H9 (cell line): ENCODE measurements at regions not wholly inside any gene's neighbourhood (a gene's known extent, or its start where the extent isn't known, plus 50 kb on each side); places are given as distances from the start of the nearest gene placed in this dataset.

Experiments used
- DNase-seq: peaks from one replicate; pipeline ENCODE4 v3.0.0-alpha.2; 2017
- H2AFZ ChIP-seq: one replicate; pipeline ENCODE4 v1.6.1; 2013; ENCODE audit warnings: mild to moderate bottlenecking, low read length, control low read depth, moderate library complexity
- H2AK5ac ChIP-seq: 2 replicates; pipeline ENCODE4 v1.6.1; 2013; ENCODE audit warnings: low read length, control low read depth, mixed read lengths; ENCODE audit not compliant: insufficient read length
- H2BK120ac ChIP-seq: one replicate; pipeline ENCODE4 v1.6.1; 2013; ENCODE audit warnings: low read depth, mild to moderate bottlenecking, low read length, control low read depth, inconsistent platforms; ENCODE audit not compliant: poor library complexity, severe bottlenecking
- H2BK12ac ChIP-seq: 2 replicates; pipeline ENCODE4 v1.6.1; 2013; ENCODE audit warnings: low read length, control low read depth, mixed read lengths, low read depth; ENCODE audit not compliant: insufficient read length
- H2BK15ac ChIP-seq: 2 replicates; pipeline ENCODE4 v1.6.1; 2013; ENCODE audit warnings: low read depth, low read length, control low read depth
- H2BK20ac ChIP-seq: one replicate; pipeline ENCODE4 v1.6.1; 2013; ENCODE audit warnings: low read depth, mild to moderate bottlenecking, low read length, control low read depth, inconsistent platforms; ENCODE audit not compliant: poor library complexity, severe bottlenecking
- H2BK5ac ChIP-seq: 2 replicates; pipeline ENCODE4 v1.6.1; 2013; ENCODE audit warnings: low read length, control low read depth, mixed read lengths; ENCODE audit not compliant: insufficient read length
- H3K14ac ChIP-seq: 2 replicates; pipeline ENCODE4 v1.6.1; 2013; ENCODE audit warnings: low read length, control low read depth; ENCODE audit not compliant: insufficient read depth
- H3K18ac ChIP-seq: 2 replicates; pipeline ENCODE4 v1.6.1; 2013; ENCODE audit warnings: low read depth, mild to moderate bottlenecking, mixed read lengths, low read length, control low read depth; ENCODE audit not compliant: insufficient read length
- H3K23ac ChIP-seq: 2 replicates; pipeline ENCODE4 v1.6.1; 2013; ENCODE audit warnings: low read length, control low read depth, mixed read lengths, low read depth; ENCODE audit not compliant: insufficient read length
- H3K23me2 ChIP-seq: 2 replicates; pipeline ENCODE4 v1.6.1; 2013; ENCODE audit warnings: low read depth, mild to moderate bottlenecking, mixed read lengths, low read length, control low read depth; ENCODE audit not compliant: insufficient read length, poor library complexity, severe bottlenecking
- H3K27ac ChIP-seq: 2 replicates; pipeline ENCODE4 v1.5.1; 2013; ENCODE audit warnings: low read length, control low read depth, mixed read lengths, low read depth; ENCODE audit not compliant: insufficient read length
- H3K27me3 ChIP-seq: 2 replicates; pipeline ENCODE4 v1.6.1; 2013; ENCODE audit warnings: low read length, control low read depth, inconsistent platforms; ENCODE audit not compliant: insufficient read depth
- H3K4ac ChIP-seq: 2 replicates; pipeline ENCODE4 v1.6.1; 2013; ENCODE audit warnings: low read depth, mild to moderate bottlenecking, control low read depth, inconsistent platforms, low read length, moderate library complexity
- H3K4me1 ChIP-seq: 2 replicates; pipeline ENCODE4 v1.6.1; 2013; ENCODE audit warnings: low read length, control low read depth, inconsistent platforms; ENCODE audit not compliant: insufficient read depth
- H3K4me2 ChIP-seq: 2 replicates; pipeline ENCODE4 v1.6.1; 2013; ENCODE audit warnings: low read length, control low read depth, mixed read lengths; ENCODE audit not compliant: insufficient read length, insufficient read depth
- H3K56ac ChIP-seq: 2 replicates; pipeline ENCODE4 v1.6.1; 2013; ENCODE audit warnings: low read depth, mild to moderate bottlenecking, mixed read lengths, low read length, control low read depth; ENCODE audit not compliant: insufficient read length
- H3K79me1 ChIP-seq: 2 replicates; pipeline ENCODE4 v1.6.1; 2013; ENCODE audit warnings: low read depth, mild to moderate bottlenecking, moderate library complexity, low read length, control low read depth, inconsistent platforms; ENCODE audit not compliant: insufficient read depth, poor library complexity, severe bottlenecking
- H3K79me2 ChIP-seq: 2 replicates; pipeline ENCODE4 v1.6.1; 2013; ENCODE audit warnings: low read length, control low read depth, inconsistent platforms; ENCODE audit not compliant: insufficient read depth
- H3K9ac ChIP-seq: 2 replicates; pipeline ENCODE4 v1.6.1; 2013; ENCODE audit warnings: low read length, control low read depth, mixed read lengths; ENCODE audit not compliant: insufficient read length; ENCODE audit errors: extremely low read depth
- H3K9me3 ChIP-seq: one replicate; pipeline ENCODE4 v1.6.1; 2013; ENCODE audit warnings: low read depth, low read length, inconsistent platforms; ENCODE audit not compliant: control insufficient read depth
- H3T11ph ChIP-seq: one replicate; pipeline ENCODE4 v1.6.1; 2013; ENCODE audit warnings: mild to moderate bottlenecking, low read length, control low read depth, inconsistent platforms
- H4K20me1 ChIP-seq: one replicate; pipeline ENCODE4 v1.6.1; 2013; ENCODE audit not compliant: control insufficient read depth, insufficient read length, insufficient read depth
- H4K5ac ChIP-seq: 2 replicates; pipeline ENCODE4 v1.6.1; 2013; ENCODE audit warnings: low read depth, mild to moderate bottlenecking, mixed read lengths, low read length, control low read depth; ENCODE audit not compliant: insufficient read length
- H4K8ac ChIP-seq: replicated peaks from 2 replicates; pipeline ENCODE4 v1.6.1; 2013; ENCODE audit warnings: low read length, control low read depth, mixed read lengths, low read depth; ENCODE audit not compliant: insufficient read length
- H4K91ac ChIP-seq: 2 replicates; pipeline ENCODE4 v1.6.1; 2013; ENCODE audit warnings: low read depth, mild to moderate bottlenecking, moderate library complexity, mixed read lengths, low read length, control low read depth; ENCODE audit not compliant: insufficient read length
- H3K27ac Mint-ChIP-seq, 3 experiments: 2 replicates in 2 of 3; 3 replicates in 1 of 3; pipeline ENCODE4 v1.8.0; 2020 to 2021; ENCODE audit warnings: mixed read lengths in 3 of 3, mild to moderate bottlenecking in 1 of 3, moderate library complexity in 1 of 3
- H3K27me3 Mint-ChIP-seq: 2 replicates; pipeline ENCODE4 v1.8.0; 2021; ENCODE audit warnings: low read depth, mild to moderate bottlenecking, moderate library complexity, mixed read lengths
- H3K36me3 Mint-ChIP-seq, 3 experiments: 2 replicates in 2 of 3; 3 replicates in 1 of 3; pipeline ENCODE4 v1.8.0; 2020 to 2021; ENCODE audit warnings: low read depth in 3 of 3, mixed read lengths in 3 of 3; ENCODE audit not compliant: insufficient read depth in 1 of 3
- H3K4me1 Mint-ChIP-seq, 2 experiments: 2 replicates each; pipeline ENCODE4 v1.8.0; 2020; ENCODE audit warnings: mixed read lengths in 2 of 2
- H3K4me3 Mint-ChIP-seq, 2 experiments: 2 replicates in 1 of 2; 3 replicates in 1 of 2; pipeline ENCODE4 v1.8.0; 2020 to 2021; ENCODE audit warnings: mild to moderate bottlenecking in 2 of 2, mixed read lengths in 2 of 2, moderate library complexity in 1 of 2
- H3K9me3 Mint-ChIP-seq, 2 experiments: 2 replicates in 1 of 2; 3 replicates in 1 of 2; pipeline ENCODE4 v1.8.0; 2020; ENCODE audit warnings: mild to moderate bottlenecking in 2 of 2, mixed read lengths in 2 of 2, moderate library complexity in 1 of 2
- CTCF ChIP-seq: fragments of 200-600 bp; sonication (generic); conservative IDR thresholded peaks from 3 replicates; pipeline ENCODE4 v1.8.0; 2021; ENCODE audit warnings: antibody characterized with exemption, mild to moderate bottlenecking

- no peak overlapping the region for H2BK12ac ChIP-seq
- no peak overlapping the region for H2BK20ac ChIP-seq
- no peak for DNase-seq
- no peak overlapping the region for H3K9ac ChIP-seq
- H3K14ac ChIP-seq, result no peak overlapping the region
- no peak overlapping the region for H3K23ac ChIP-seq
- H2BK120ac ChIP-seq, result no peak overlapping the region
- no peak overlapping the region for H2BK5ac ChIP-seq
- no peak overlapping the region for H3K4ac ChIP-seq
- no peak overlapping the region for H2BK15ac ChIP-seq
- no peaks in the 10 kb centered on the region for H3K27me3 ChIP-seq
- H3T11ph ChIP-seq, result no peak overlapping the region
- no peaks in the 10 kb centered on the region for H3K79me2 ChIP-seq
- H3K23me2 ChIP-seq, result no peaks in the 10 kb centered on the region
- H4K91ac ChIP-seq, result no peak overlapping the region
- no peak overlapping the region for H3K27ac Mint-ChIP-seq
- no peak overlapping the region for H2AFZ ChIP-seq
- no peaks in the 10 kb centered on the region for H3K79me1 ChIP-seq
- no peak overlapping the region for H3K27ac ChIP-seq
- H3K9me3 Mint-ChIP-seq, result no peaks in the 10 kb centered on the region
- no peak overlapping the region for H3K4me2 ChIP-seq
- H3K4me1 Mint-ChIP-seq, result peaks cover 3 to 4% of the 10 kb centered on the region in 2 experiments; a peak in 1 of 4 replicates
- no peak overlapping the region for H4K5ac ChIP-seq
- no peak overlapping the region for H3K18ac ChIP-seq
- no peak overlapping the region for H3K56ac ChIP-seq
- H2AK5ac ChIP-seq, result no peak overlapping the region
- no peaks in the 10 kb centered on the region for H4K20me1 ChIP-seq
- TF ChIP-seq CTCF, result no peak
- no peak overlapping the region for H3K4me3 Mint-ChIP-seq
- H4K8ac ChIP-seq, result no peak overlapping the region
- peaks cover 18% of the 10 kb centered on the region for H3K27me3 Mint-ChIP-seq
- no peaks in the 10 kb centered on the region for H3K9me3 ChIP-seq
- no peaks in the 10 kb centered on the region for H3K36me3 Mint-ChIP-seq
- no peaks in the 10 kb centered on the region for H3K4me1 ChIP-seq
Observed at GRCh38 chr2:105554235-105554634, 155.4 kb upstream of the FHL2 start.
